HCT116 (cell line): ENCODE measurements at regions not wholly inside any gene's neighbourhood (a gene's known extent, or its start where the extent isn't known, plus 50 kb on each side); places are given as distances from the start of the nearest gene placed in this dataset.

Source experiments
- ATAC-seq: fragments of 200-7000 bp; cut with Tn5 transposase; 2 replicates; pipeline ENCODE4 v1.9.1; 2020; ENCODE audit warnings: mild to moderate bottlenecking, moderate library complexity
- BruUV-seq: library from RNA; stranded (reverse); fragments of 400-500 nt; replicated peaks from 2 replicates; lab custom pipeline; 2021; lab: Mats Ljungman, UMichigan
- CTCF ChIA-PET: fragments of 300-600 bp; sonication (Branson Sonifier 250); formaldehyde crosslinking; loops from one replicate; lab custom pipeline; 2021; ENCODE audit warnings: antibody characterized with exemption; lab: Charles Lee
- POLR2A ChIA-PET: fragments of 300-600, 350-600 bp; sonication (Branson Sonifier 250); formaldehyde crosslinking; loops from one replicate; lab custom pipeline; 2021; ENCODE audit warnings: antibody characterized with exemption; lab: Charles Lee
- RAD21 ChIA-PET, 2 experiments: fragments of 300-600 bp; sonication (Branson Sonifier 250); formaldehyde crosslinking; loops; one replicate each; lab custom pipeline; 2023; ENCODE audit warnings: low total read pairs in 2 of 2; ENCODE audit not compliant: uncharacterized antibody in 2 of 2, unreplicated experiment in 2 of 2, low non-redundant PET in 1 of 2; lab: Charles Lee
- DNase-seq: peaks from one replicate; pipeline ENCODE4 v3.0.0-alpha.2; 2010; ENCODE audit warnings: low read depth, low spot score
- H2AFZ ChIP-seq: fragments of 200-600 bp; shearing (Covaris generic), sonication (generic); 2 replicates; pipeline ENCODE4 v1.6.1; 2017; ENCODE audit warnings: low read depth, mixed run types, mixed read lengths, antibody characterized with exemption, low read length; ENCODE audit not compliant: poor library complexity, severe bottlenecking
- H3K27ac ChIP-seq: 2 replicates; pipeline ENCODE4 v1.5.1; 2012; ENCODE audit warnings: low read depth, low read length
- H3K27me3 ChIP-seq: fragments of 200-600 bp; sonication (generic); 2 replicates; pipeline ENCODE4 v1.6.1; 2016; ENCODE audit warnings: mixed run types, low read length, mixed read lengths; ENCODE audit not compliant: insufficient read depth
- H3K36me3 ChIP-seq, 2 experiments: fragments of 200-500 bp in 1 of 2; fragments of 200-600 bp in 1 of 2; sonication (Bioruptor generic) in 1 of 2; sonication (generic) in 1 of 2; 2 replicates each; pipeline versions ENCODE4 v1.5.1 to v1.6.1; 2014 to 2016; ENCODE audit warnings: low read length in 2 of 2, inconsistent platforms in 1 of 2, mixed read lengths in 1 of 2, mixed run types in 1 of 2; ENCODE audit not compliant: insufficient read depth in 2 of 2, control insufficient read depth in 1 of 2
- H3K4me1 ChIP-seq, 2 experiments: fragments of 200-600 bp in 1 of 2; sonication (generic) in 1 of 2; 2 replicates each; pipeline versions ENCODE4 v1.5.1 to v1.6.1; 2012 to 2017; ENCODE audit warnings: low read length in 2 of 2, inconsistent platforms in 1 of 2, mild to moderate bottlenecking in 1 of 2, mixed read lengths in 1 of 2, mixed run types in 1 of 2, moderate library complexity in 1 of 2; ENCODE audit not compliant: insufficient read depth in 2 of 2, control insufficient read depth in 1 of 2
- H3K4me2 ChIP-seq: fragments of 200-600 bp; sonication (generic); 2 replicates; pipeline ENCODE4 v1.6.1; 2017; ENCODE audit warnings: mixed run types, low read length, mixed read lengths
- H3K4me3 ChIP-seq, 2 experiments: fragments of 200-600 bp in 1 of 2; sonication (generic) in 1 of 2; replicated peaks in 1 of 2; 2 replicates each; pipeline ENCODE4 v1.5.1; 2011 to 2016; ENCODE audit warnings: low read length in 2 of 2, control low read depth in 1 of 2, low read depth in 1 of 2, mild to moderate bottlenecking in 1 of 2, mixed read lengths in 1 of 2, mixed run types in 1 of 2
- H3K79me2 ChIP-seq: fragments of 200-600 bp; sonication (generic); 2 replicates; pipeline ENCODE4 v1.6.1; 2017; ENCODE audit warnings: mild to moderate bottlenecking, mixed run types, low read length, moderate library complexity, mixed read lengths; ENCODE audit not compliant: insufficient read depth
- H3K9ac ChIP-seq: fragments of 200-600 bp; sonication (generic); 2 replicates; pipeline ENCODE4 v1.6.1; 2016; ENCODE audit warnings: low read length, mixed read lengths
- H3K9me2 ChIP-seq: fragments of 200-600 bp; sonication (generic), shearing (Covaris generic); 2 replicates; pipeline ENCODE4 v1.6.1; 2017; ENCODE audit warnings: mixed run types, mild to moderate bottlenecking, moderate library complexity; ENCODE audit not compliant: insufficient read depth
- H3K9me3 ChIP-seq, 2 experiments: fragments of 200-500 bp in 1 of 2; fragments of 200-600 bp in 1 of 2; sonication (Bioruptor generic) in 1 of 2; sonication (generic) in 1 of 2; 2 replicates each; pipeline ENCODE4 v1.6.1; 2014 to 2017; ENCODE audit warnings: low read length in 2 of 2, mixed read lengths in 2 of 2, inconsistent platforms in 1 of 2, low read depth in 1 of 2, mild to moderate bottlenecking in 1 of 2, mixed run types in 1 of 2, moderate library complexity in 1 of 2; ENCODE audit not compliant: control insufficient read depth in 1 of 2, insufficient read depth in 1 of 2
- H4K20me1 ChIP-seq: fragments of 200-600 bp; sonication (generic), shearing (Covaris generic); 2 replicates; pipeline ENCODE4 v1.6.1; 2017; ENCODE audit warnings: mixed run types, mild to moderate bottlenecking, moderate library complexity; ENCODE audit not compliant: insufficient read depth
- ATF3 ChIP-seq: IDR thresholded peaks from 2 replicates; pipeline ENCODE4 v1.6.1; 2012
- CBX3 ChIP-seq: IDR thresholded peaks from 2 replicates; pipeline ENCODE4 v1.6.1; 2012; ENCODE audit warnings: low read depth
- CEBPB ChIP-seq: IDR thresholded peaks from 2 replicates; pipeline ENCODE4 v1.6.1; 2012; ENCODE audit warnings: low read depth
- EZH2 ChIP-seq: fragments of 200-600 bp; sonication (generic); IDR thresholded peaks from 2 replicates; pipeline ENCODE4 v1.6.1; 2017; ENCODE audit warnings: antibody characterized with exemption, mixed run types
- EZH2phosphoT487 ChIP-seq: fragments of 200-600 bp; IDR thresholded peaks from 2 replicates; pipeline ENCODE4 v1.6.1; 2018; ENCODE audit warnings: antibody characterized with exemption, borderline replicate concordance
- JUND ChIP-seq: IDR thresholded peaks from 2 replicates; pipeline ENCODE4 v1.6.1; 2012
- MAX ChIP-seq: IDR thresholded peaks from 2 replicates; pipeline ENCODE4 v1.6.1; 2012
- POLR2A ChIP-seq: IDR thresholded peaks from 2 replicates; pipeline ENCODE4 v1.7.0; 2011; ENCODE audit warnings: borderline replicate concordance; ENCODE audit not compliant: insufficient read depth, insufficient read length; ENCODE audit errors: extremely low read depth
- POLR2AphosphoS5 ChIP-seq: IDR thresholded peaks from 2 replicates; pipeline ENCODE4 v1.6.1; 2011; ENCODE audit warnings: mild to moderate bottlenecking, low read depth, low read length, moderate library complexity
- SIN3A ChIP-seq: IDR thresholded peaks from 2 replicates; pipeline ENCODE4 v1.6.1; 2012; ENCODE audit warnings: low read depth
- SP1 ChIP-seq: IDR thresholded peaks from 2 replicates; pipeline ENCODE4 v1.6.1; 2012; ENCODE audit warnings: low read depth
- SRF ChIP-seq: IDR thresholded peaks from 2 replicates; pipeline ENCODE4 v1.6.1; 2012; ENCODE audit warnings: low read depth
- TCF7L2 ChIP-seq: IDR thresholded peaks from 2 replicates; pipeline ENCODE4 v1.7.0; 2011; ENCODE audit warnings: borderline replicate concordance, inconsistent platforms; ENCODE audit not compliant: insufficient read depth, insufficient read length; ENCODE audit errors: extremely low read depth
- YY1 ChIP-seq: IDR thresholded peaks from 2 replicates; pipeline ENCODE4 v1.6.1; 2011; ENCODE audit warnings: low read length, low read depth, moderate library complexity, mild to moderate bottlenecking; ENCODE audit not compliant: insufficient replicate concordance; ENCODE audit errors: extremely low read depth
- ZBTB33 ChIP-seq: IDR thresholded peaks from 2 replicates; pipeline ENCODE4 v1.6.1; 2011; ENCODE audit warnings: mild to moderate bottlenecking, low read length, moderate library complexity; ENCODE audit not compliant: insufficient replicate concordance; ENCODE audit errors: extremely low read depth
- ZFX ChIP-seq: fragments of 450-650 bp; IDR thresholded peaks from 2 replicates; pipeline ENCODE4 v1.6.1; 2017
- intact Hi-C: fragments of 100-400 bp; cut with micrococcal nuclease; formaldehyde crosslinking; loops from 2 replicates; pipeline ENCODE4 v1.10.0; 2022
- TF ChIP-seq, protein P1 (sequence below): IDR thresholded peaks from 2 replicates; pipeline ENCODE4 v1.6.1; 2012; ENCODE audit warnings: low read depth
- TF ChIP-seq, protein P2 (sequence below), 3 experiments: fragments of 200-600 bp in 1 of 3; sonication (generic) in 1 of 3; IDR thresholded peaks in 2 of 3; conservative IDR thresholded peaks in 1 of 3; 2 replicates each; pipeline ENCODE4 v1.5.1; 2012 to 2017; ENCODE audit warnings: low read depth in 2 of 3, low read length in 2 of 3, antibody characterized with exemption in 1 of 3, borderline replicate concordance in 1 of 3, control low read depth in 1 of 3, mild to moderate bottlenecking in 1 of 3, mixed read lengths in 1 of 3, mixed run types in 1 of 3, moderate library complexity in 1 of 3; ENCODE audit not compliant: insufficient read depth in 1 of 3

DNA sequence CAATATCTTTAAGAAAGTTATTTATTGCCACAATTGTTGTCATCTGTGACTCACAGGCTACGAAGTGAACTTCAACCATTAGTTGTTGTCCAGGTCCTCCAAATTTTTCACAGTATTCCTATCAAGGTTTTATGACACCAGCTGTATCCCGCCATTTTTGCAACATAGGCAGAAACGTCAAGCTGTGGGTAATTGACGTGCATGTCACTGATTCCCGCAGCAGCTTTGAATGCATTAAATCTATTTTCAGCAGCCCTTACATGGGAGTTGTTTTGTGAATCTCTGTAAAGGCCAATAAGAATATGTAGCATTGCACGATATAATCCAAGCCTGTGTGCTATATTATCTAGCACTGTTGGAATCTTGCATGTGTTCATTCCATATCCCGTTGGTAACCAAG, 109.1 kb upstream of the TOPAZ1 start:
- Histone ChIP-seq H4K20me1 (no peaks in the 10 kb centered on the region), H3K4me1 (no peaks in the 10 kb centered on the region), H3K9ac (no peak overlapping the region), H3K9me2 (no peaks in the 10 kb centered on the region), H3K27me3 (peaks cover 45% of the 10 kb centered on the region), H3K9me3 (no peaks in the 10 kb centered on the region), H3K36me3 (no peaks in the 10 kb centered on the region), H3K4me3 (no peak overlapping the region), H3K4me2 (no peak overlapping the region), H3K27ac (no peak overlapping the region), H3K79me2 (no peaks in the 10 kb centered on the region), H2AFZ (no peak overlapping the region)
- no peak for DNase-seq
- intact Hi-C loops, result no loop called here
- no peak for ATAC-seq
- RAD21 ChIA-PET, result no interaction called here
- CTCF ChIA-PET, result interaction anchor here (3.3 kb wide), 1 partner anchor 18 kb away, joined by 12 read pairs; no protein-coding TSS in a partner anchor
- TF ChIP-seq SP1 (no peak), CEBPB (no peak), CBX3 (no peak), ZFX (no peak), JUND (no peak), POLR2AphosphoS5 (no peak), EZH2 (no peak), YY1 (no peak), MAX (no peak), EZH2phosphoT487 (no peak), SRF (no peak), POLR2A (no peak), TCF7L2 (no peak), SIN3A (no peak), ATF3 (no peak), ZBTB33 (no peak)
- TF ChIP-seq, protein P1, sequence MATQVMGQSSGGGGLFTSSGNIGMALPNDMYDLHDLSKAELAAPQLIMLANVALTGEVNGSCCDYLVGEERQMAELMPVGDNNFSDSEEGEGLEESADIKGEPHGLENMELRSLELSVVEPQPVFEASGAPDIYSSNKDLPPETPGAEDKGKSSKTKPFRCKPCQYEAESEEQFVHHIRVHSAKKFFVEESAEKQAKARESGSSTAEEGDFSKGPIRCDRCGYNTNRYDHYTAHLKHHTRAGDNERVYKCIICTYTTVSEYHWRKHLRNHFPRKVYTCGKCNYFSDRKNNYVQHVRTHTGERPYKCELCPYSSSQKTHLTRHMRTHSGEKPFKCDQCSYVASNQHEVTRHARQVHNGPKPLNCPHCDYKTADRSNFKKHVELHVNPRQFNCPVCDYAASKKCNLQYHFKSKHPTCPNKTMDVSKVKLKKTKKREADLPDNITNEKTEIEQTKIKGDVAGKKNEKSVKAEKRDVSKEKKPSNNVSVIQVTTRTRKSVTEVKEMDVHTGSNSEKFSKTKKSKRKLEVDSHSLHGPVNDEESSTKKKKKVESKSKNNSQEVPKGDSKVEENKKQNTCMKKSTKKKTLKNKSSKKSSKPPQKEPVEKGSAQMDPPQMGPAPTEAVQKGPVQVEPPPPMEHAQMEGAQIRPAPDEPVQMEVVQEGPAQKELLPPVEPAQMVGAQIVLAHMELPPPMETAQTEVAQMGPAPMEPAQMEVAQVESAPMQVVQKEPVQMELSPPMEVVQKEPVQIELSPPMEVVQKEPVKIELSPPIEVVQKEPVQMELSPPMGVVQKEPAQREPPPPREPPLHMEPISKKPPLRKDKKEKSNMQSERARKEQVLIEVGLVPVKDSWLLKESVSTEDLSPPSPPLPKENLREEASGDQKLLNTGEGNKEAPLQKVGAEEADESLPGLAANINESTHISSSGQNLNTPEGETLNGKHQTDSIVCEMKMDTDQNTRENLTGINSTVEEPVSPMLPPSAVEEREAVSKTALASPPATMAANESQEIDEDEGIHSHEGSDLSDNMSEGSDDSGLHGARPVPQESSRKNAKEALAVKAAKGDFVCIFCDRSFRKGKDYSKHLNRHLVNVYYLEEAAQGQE, result no peak
- TF ChIP-seq, protein P2, sequence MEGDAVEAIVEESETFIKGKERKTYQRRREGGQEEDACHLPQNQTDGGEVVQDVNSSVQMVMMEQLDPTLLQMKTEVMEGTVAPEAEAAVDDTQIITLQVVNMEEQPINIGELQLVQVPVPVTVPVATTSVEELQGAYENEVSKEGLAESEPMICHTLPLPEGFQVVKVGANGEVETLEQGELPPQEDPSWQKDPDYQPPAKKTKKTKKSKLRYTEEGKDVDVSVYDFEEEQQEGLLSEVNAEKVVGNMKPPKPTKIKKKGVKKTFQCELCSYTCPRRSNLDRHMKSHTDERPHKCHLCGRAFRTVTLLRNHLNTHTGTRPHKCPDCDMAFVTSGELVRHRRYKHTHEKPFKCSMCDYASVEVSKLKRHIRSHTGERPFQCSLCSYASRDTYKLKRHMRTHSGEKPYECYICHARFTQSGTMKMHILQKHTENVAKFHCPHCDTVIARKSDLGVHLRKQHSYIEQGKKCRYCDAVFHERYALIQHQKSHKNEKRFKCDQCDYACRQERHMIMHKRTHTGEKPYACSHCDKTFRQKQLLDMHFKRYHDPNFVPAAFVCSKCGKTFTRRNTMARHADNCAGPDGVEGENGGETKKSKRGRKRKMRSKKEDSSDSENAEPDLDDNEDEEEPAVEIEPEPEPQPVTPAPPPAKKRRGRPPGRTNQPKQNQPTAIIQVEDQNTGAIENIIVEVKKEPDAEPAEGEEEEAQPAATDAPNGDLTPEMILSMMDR (IDR thresholded peaks at IDR 0.05 in 2 of 3, conservative IDR thresholded peaks at IDR 0.05 in 1 of 3; ENCODE audit: borderline replicate concordance in 1 of 3, insufficient read depth in 1 of 3, low read depth in 2 of 3, low read length in 2 of 3), result no peak
- POLR2A ChIA-PET, result no interaction called here
- BruUV-seq, result no TSS peak
